OCI-M1 (cell line): ENCODE measurements at regions not wholly inside any gene's neighbourhood (a gene's known extent, or its start where the extent isn't known, plus 50 kb on each side); places are given as distances from the start of the nearest gene placed in this dataset.
"Not testable (repeated sequence)": the region's sequence is repeated elsewhere in the genome, so short reads cannot be mapped to it uniquely, and the experiment has no call there.

Experiments
- DNase-seq: peaks from one replicate; lab custom pipeline; 2025; lab: John Stamatoyannopoulos, UW

DNA sequence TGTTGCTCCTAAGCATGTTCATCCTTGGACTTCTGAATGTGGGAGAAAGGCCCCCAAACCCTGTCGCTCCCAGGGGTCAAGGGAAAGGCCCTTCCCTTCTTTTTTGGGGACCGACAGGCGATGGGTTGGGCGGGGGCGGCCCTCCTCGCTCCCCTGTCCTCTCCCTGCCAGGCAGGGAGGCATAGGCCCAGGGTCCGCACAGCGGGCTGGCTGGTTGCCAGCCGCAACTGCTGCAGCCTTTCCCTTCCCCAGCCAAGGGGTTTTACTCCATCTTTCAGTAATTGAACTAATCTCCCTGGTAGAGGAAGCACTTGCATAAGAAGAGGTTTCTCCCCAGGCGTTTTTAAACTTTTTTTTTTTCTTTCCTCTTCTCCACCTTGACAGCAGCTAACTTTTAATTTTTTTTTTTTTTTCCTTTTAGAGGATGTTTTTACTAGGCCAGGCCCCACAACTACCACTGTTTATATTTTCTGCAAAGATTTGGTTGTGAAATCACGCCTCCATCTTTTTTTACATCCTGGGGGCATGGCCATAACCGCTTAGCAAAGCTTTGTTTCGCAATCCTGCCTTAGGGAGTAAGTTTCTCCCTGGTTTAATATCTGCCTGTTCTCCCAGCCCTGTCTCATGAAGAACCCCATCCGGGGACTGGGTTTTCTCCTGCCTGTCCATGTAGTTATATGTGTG, 216.9 kb upstream of the ZNF608 start:
- peak; percentile 0 for DNase-seq

GRCh38 chr5:124966741-124967140, 220.3 kb upstream of the ZNF608 start:
- DNase-seq, result not testable (repeated sequence)

DNA sequence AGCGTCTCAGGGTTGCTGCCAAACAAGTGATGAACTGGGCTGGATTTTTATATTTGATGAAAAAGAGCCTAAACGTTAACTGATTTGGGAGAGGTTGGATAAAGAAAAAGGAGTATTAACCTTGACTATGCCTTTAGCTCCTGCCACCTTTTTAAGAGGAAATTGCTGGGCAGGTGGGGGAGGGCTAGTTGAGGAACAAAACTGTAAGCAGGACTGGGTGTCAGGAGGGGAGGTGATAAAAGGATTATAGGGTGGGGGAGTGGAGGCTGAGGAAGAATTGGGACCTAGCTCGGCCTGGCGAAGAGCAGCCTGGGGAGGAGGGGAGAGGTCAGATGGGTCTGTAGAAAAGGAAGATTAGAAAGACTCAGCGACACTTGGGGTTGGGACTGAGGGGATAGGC, 223.9 kb upstream of the ZNF608 start:
- not testable (repeated sequence) for DNase-seq

GRCh38 chr5:124972703-124973102, 226.3 kb upstream of the ZNF608 start:
- no peak for DNase-seq

- no peak for DNase-seq
Measured at GRCh38 chr5:124973661-124974060, 227.2 kb upstream of the ZNF608 start.

DNA sequence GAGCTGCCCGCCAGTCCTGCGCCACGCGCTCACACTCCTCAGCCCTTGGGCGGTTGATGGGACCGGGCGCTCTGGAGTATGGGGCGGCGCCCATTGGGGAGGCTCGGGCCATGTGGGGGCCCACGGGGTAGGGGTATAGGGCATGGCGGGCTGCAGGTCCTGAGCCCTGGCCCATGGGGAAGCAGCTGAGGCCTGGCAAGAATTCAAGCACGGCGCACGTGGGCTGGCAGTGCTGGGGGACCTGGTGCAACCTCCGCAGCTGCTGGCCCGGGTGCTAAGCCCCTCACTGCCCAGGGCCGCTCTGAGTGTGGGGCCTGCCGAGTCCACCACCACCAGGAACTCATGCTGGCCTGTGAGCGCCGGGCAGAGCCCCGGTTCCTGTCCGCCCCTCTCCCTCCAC, 229.6 kb upstream of the ZNF608 start:
- DNase-seq, result no peak

GRCh38 chr5:124979251-124979650, 232.8 kb upstream of the ZNF608 start:
- no peak for DNase-seq

DNA sequence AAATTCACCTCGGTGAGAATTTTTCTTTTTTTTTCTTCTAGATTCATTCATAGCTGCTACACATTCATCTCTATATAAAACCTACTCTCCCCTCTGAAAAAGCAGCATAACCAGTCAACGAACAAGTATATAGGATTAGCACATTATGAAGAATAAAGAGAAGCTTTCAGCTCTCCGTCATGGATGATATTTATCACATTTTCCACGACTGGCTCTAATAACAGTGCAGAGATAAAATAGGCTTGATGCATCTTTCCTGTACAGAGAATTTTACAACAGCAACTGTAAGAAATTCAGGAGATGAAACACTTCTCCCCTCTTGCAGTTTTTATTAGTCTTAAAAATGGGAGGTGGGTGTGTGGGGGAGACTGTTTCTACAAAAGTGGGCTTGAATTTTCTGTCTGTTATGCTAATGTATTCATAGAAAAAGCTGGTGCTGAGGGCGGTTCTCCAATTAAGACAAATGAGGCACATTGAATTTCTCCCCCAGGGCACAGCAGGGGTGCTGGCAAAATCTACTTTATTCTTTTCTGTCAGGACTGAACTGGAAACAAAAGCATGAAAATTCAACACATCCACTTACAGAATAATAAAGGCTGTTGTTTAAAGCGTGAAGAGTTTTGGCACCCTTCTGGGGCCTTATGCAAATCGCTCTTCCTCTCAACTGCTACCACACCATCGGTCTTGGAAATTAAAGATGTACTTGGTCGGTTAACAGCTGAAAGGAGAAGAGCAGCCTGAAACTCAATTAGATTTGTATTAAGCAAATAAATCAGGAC, 233.9 kb upstream of the ZNF608 start:
- DNase-seq, result no peak

DNA sequence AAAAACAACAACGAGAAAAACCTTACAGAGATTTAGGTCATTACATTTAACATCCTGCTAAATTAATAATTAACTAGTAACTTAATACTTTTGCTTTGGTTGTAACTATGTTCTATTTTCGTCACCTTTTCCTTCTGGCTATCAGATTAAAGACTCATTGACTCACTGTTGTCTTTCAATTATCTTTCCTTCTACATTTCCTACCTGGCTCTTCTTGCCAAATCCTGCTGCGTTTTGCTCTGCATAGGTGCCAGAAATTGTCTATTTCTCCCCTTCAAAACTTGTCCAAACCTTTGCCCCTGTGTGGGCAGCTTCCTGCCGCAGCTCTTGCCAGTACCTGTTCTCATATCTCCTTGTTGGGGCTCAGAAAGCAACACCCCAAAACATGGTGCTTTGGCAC, 235.5 kb upstream of the ZNF608 start:
- no peak for DNase-seq

- no peak for DNase-seq
Measured at GRCh38 chr5:124986170-124986569, 239.7 kb upstream of the ZNF608 start.

DNA sequence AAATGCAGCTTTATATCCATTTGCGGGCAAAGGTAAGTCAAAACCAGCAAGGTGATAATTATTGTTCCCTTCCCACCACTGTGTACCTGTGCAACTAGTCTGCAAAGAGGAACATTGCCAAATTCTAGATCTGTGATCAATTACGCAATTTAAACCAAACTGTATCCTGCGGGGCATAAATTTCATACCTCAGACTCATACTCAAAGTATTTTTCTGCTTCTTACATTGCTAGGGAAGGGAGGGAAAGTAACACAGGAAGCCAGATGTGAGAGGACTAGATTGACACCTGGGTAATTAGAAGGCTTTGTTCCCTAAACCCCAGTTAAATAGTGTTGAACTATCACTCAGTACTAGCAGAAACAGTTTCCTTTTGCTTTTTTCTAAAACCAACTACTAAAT, 240.2 kb upstream of the ZNF608 start:
- DNase-seq, result no peak

- DNase-seq, result not testable (repeated sequence)
Measured at GRCh38 chr5:124987786-124988185, 241.3 kb upstream of the ZNF608 start.

DNA sequence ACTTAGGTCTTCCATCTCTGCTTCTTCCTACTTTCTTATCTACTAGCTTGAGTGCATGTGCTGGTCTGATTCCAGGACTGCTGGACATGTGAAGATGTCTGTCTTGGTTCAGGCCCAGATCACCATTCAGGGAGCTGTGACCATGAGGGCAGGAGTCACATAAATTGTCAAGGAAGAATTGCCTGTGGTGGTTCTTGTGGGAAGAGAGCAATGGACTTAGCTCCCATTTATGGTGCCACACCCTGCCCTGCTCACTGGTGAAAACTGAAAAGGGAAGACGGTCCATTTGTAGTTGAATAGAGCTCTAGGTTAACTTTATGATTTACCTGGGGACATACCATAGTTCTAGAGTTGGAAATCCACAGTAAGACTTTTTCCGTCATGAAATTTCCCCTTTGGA, 244.3 kb upstream of the ZNF608 start:
- DNase-seq, result no peak

DNA sequence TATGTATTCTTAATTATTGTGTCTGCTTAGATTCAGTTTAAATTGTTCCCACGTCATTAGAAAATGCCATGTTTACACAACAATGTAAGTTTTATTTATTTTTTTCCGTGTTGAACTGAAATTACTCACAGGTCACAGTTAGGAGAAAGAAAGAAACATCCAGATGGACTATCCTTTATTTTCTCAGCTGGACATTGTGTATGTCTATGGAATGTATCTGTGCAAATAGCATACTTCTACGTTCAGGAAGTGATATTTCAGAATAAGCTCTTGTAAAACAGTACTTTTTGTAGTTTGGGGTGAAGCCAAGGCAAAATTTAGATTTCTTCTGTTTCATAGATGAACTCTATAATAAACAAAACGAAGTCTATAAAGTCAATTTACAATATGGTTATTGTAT, 249.0 kb upstream of the ZNF608 start:
- no peak for DNase-seq

- DNase-seq, result no peak
Measured at GRCh38 chr5:124996023-124996763, 249.8 kb upstream of the ZNF608 start.

DNA sequence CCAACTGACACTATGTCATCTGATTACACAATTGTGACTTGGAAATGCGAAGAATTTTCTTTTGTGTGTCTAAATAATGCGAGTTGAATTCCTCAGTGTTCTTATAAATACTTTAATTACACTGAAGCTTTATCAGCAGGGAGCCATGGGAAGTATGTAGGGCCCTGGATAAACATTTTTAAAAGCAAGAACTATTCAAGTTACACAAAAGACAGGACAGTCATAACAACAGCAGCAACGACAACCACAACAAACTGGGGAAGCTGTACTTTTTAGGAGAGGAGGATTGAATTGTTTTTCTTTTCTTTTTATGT, 250.3 kb upstream of the ZNF608 start:
- DNase-seq, result no peak

GRCh38 chr5:124997186-124997893, 250.9 kb upstream of the ZNF608 start:
- DNase-seq, result no peak

DNA sequence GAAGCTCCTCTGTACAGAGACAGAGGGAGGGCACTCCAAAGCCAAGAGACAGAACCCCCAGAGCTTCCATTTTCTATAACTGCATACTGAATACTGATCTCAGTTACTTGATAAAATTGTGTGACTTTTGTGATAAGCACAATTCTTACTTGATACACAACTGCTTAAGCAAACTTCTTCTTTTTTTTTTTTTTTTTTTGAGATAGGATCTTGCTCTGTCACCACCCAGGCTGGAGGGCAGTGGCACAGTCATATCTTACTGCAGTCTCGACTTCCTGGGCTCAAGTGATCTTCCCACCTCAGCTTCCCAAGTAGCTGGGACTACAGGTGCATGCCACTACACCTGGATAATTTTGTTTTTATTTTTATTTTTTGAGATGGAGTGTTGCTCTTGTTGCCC, 252.1 kb upstream of the ZNF608 start:
- peak; percentile 23 for DNase-seq

DNA sequence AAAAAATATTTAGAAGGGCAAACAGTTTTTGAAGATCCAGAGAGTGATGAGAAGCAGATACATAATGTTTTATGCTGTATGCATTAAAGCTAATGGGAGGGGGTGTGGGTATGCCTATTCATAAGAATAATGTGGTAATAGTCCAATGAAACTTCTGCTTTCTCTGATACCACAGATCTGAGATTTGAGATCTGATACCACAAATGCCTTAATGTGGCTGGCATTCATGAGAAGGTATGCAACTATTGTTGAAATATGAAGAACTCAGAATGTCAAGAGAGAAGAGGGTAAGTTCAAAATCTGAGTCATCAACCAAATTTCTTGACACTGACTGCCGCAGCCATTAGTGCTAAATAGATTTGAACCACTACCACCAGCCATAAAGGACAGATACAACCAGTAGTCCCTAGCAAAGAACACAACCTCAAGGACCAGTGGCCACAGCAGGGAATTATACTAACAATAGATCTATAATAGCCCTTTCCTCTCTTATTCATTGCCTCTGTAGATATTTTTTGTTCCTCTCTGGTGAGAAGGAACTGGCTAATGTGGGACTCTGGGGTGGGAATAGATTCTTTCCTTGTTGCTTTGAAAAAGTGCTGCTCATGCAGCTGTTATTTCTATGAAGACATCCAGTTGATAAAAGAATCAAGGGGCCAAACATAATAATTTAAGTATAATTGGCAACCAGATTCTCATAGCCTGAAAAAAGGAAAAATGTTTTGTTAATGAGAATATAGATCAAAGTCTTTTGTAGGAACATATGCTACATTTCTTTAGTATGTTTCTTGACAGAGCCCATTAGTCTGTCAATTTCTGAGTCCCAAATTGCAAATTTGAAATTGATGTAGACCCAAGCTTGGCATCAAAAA, 256.5 kb upstream of the ZNF608 start:
- no peak for DNase-seq

GRCh38 chr5:125004009-125004408, 257.6 kb upstream of the ZNF608 start:
- DNase-seq, result no peak

DNA sequence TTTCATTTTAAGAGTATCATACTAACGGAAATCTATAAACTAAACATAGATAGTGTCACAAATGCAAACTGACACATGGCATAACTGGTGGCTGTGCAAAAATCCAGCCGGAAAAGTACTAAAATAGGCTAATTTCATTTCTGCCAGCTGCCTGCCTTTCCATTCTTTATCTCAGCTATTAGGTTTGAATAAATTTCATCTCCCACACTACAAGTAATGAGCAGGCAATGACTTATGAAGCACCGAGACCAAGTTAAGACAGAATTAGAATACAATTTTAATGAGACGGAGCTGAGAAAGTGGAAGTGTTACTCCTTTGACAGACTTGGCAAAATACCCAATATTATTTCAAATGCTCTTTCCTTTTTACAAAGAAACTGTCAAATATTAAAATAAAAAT, 258.8 kb upstream of the ZNF608 start:
- no peak for DNase-seq
